AG04450 (cell line): ENCODE measurements at regions not wholly inside any gene's neighbourhood (a gene's known extent, or its start where the extent isn't known, plus 50 kb on each side); places are given as distances from the start of the nearest gene placed in this dataset.

Source experiments
- CTCF ChIA-PET: fragments of 300-600, 350-600 bp; formaldehyde crosslinking; extraction: SDS; loops from one replicate; lab custom pipeline; 2022; ENCODE audit warnings: antibody characterized with exemption, inconsistent platforms; lab: Charles Lee
- POLR2A ChIA-PET: fragments of 350-600 bp; formaldehyde crosslinking; extraction: SDS; loops from one replicate; lab custom pipeline; 2021; ENCODE audit warnings: antibody characterized with exemption, inconsistent platforms; lab: Yijun Ruan, JAX
- DNase-seq: peaks from one replicate; pipeline ENCODE4 v3.0.0-alpha.2; 2011; ENCODE audit warnings: low read depth, low spot score
- H3K27ac ChIP-seq: one replicate; pipeline ENCODE4 v1.5.1; 2012; ENCODE audit warnings: low read depth, low read length, control low read depth
- H3K27me3 ChIP-seq: one replicate; pipeline ENCODE4 v1.6.0; 2012; ENCODE audit warnings: low read length; ENCODE audit not compliant: control insufficient read depth, insufficient read depth
- H3K4me3 ChIP-seq: 2 replicates; pipeline ENCODE4 v1.5.1; 2011; ENCODE audit warnings: mild to moderate bottlenecking, low read depth, low read length, control low read depth
- H3K9me3 ChIP-seq: 2 replicates; pipeline ENCODE4 v1.5.1; 2012; ENCODE audit warnings: low read length; ENCODE audit not compliant: control insufficient read depth, insufficient read depth
- TF ChIP-seq, protein P1 (sequence below): IDR thresholded peaks from 2 replicates; pipeline ENCODE4 v1.5.1; 2011; ENCODE audit warnings: low read depth, low read length, control low read depth, inconsistent platforms

DNA sequence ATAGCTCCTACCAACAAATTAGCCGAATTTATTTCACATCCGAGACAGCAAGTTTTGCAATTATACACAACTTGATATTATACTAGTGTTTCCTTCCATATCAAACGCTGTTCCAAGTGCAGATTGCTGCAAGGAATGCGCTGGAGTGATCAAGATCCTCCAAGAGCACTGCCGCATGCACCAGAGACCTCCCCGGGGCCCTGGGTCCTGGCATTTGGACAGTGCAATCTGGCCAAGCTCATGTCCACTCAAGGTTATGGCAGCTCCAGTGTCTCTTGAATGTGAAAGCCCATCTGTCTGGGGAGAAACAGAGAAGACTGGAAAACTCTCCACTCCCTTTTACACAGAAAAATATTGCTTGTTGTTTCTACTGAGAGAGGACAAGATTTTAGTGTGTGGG lies 111.9 kb downstream of the HSPH1 start:
- no peaks in the 10 kb centered on the region for H3K9me3 ChIP-seq
- ChIA-PET CTCF (interaction anchor here (0.7 to 2.6 kb wide), 4 partner anchors 16 to 917 kb away, joined by 3 to 6 read pairs (median 5); no protein-coding TSS in a partner anchor), POLR2A (no interaction called here)
- H3K4me3 ChIP-seq: no peak overlapping the region
- no peak overlapping the region for H3K27ac ChIP-seq
- TF ChIP-seq, protein P1, sequence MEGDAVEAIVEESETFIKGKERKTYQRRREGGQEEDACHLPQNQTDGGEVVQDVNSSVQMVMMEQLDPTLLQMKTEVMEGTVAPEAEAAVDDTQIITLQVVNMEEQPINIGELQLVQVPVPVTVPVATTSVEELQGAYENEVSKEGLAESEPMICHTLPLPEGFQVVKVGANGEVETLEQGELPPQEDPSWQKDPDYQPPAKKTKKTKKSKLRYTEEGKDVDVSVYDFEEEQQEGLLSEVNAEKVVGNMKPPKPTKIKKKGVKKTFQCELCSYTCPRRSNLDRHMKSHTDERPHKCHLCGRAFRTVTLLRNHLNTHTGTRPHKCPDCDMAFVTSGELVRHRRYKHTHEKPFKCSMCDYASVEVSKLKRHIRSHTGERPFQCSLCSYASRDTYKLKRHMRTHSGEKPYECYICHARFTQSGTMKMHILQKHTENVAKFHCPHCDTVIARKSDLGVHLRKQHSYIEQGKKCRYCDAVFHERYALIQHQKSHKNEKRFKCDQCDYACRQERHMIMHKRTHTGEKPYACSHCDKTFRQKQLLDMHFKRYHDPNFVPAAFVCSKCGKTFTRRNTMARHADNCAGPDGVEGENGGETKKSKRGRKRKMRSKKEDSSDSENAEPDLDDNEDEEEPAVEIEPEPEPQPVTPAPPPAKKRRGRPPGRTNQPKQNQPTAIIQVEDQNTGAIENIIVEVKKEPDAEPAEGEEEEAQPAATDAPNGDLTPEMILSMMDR: no peak
- DNase-seq: no peak
- H3K27me3 ChIP-seq: no peaks in the 10 kb centered on the region

DNA sequence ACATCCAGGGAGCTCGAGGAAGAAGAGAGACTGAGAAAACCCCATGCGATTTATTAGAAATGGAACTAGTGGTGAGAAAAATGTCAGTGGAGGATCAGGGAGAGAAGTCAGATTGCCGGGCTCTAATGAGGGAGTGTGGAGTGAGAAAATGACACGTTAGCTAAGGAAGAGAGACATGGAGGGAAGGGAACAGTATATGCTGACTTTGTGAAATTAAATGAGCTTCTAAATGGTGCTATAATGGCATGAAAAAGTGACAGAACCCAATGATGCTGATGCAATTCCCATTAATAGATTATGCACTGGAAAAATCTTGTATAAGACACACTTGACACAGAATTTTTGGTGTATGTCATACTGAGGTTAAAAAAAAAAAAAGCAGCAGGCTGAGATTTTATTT lies 112.6 kb downstream of the HSPH1 start:
- TF ChIP-seq, protein P1: no peak
- Histone ChIP-seq H3K4me3 (no peak overlapping the region), H3K27me3 (no peaks in the 10 kb centered on the region), H3K9me3 (no peaks in the 10 kb centered on the region), H3K27ac (no peak overlapping the region)
- no peak for DNase-seq
- ChIA-PET CTCF (interaction anchor here (0.6 to 2.6 kb wide), 3 partner anchors 104 to 145 kb away, joined by 3 to 6 read pairs (median 6); no protein-coding TSS in a partner anchor), POLR2A (interaction anchor here (0.7 to 1.3 kb wide), 2 partner anchors 113 to 431 kb away, joined by 3 to 6 read pairs; partner anchors contain the start of gene USPL1)

DNA sequence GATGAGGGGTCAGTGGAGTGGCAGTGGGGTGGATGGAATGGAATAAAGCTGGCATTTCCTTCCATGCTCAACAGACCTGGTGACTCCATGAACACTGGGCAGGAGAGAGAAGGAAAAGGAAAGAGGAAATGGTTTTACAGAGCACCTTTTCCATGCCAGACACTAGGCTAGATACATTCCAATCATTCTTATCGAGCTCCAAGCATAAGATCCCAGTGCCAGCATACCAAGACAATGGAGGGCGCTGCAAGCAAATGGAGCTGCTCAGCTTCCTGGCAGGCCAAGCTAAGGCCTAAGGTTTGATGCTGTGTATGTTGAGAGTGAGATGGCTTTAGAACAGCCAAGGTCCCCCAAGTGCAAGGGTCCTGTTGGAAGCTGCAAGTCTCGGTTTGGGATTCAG lies 113.2 kb downstream of the HSPH1 start:
- Histone ChIP-seq H3K27ac (no peak overlapping the region), H3K9me3 (no peaks in the 10 kb centered on the region), H3K4me3 (no peak overlapping the region), H3K27me3 (no peaks in the 10 kb centered on the region)
- TF ChIP-seq, protein P1: no peak
- POLR2A ChIA-PET: interaction anchor here (0.7 to 1.3 kb wide), 2 partner anchors 114 to 431 kb away, joined by 3 to 6 read pairs; partner anchors contain the start of gene USPL1
- DNase-seq: no peak
- CTCF ChIA-PET: interaction anchor here (0.5 to 2.0 kb wide), 5 partner anchors 8 to 916 kb away, joined by 3 to 7 read pairs (median 5); no protein-coding TSS in a partner anchor

DNA sequence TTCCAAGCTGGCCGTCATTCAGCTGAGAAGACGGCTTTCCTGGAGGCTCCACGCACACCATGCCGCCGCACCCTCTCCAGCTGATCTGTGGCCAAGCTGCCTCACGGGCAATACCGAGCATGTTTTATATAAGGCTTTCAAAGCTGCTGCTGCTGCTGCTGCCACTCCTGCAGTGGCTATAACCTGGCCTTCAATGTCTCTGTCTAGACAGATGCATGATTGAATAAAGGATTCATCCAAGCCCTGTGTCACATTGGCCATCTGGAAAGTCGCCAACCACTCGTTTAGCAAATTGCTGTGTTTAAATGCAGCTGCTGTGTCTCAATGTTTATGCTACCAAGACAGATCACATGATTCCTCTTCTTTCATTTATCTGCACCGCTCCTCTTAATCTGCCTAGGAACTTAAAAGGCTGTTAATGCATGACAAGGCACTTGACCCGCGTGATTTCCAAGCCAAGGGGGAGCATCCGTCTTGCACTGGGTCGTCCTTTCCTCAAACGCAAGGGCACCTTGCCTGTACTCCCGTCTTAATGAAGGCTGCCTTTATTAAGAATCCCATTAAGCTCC lies 114.3 kb downstream of the TEX26 start:
- ChIA-PET POLR2A (interaction anchor here (1.1 to 1.4 kb wide), 2 partner anchors 10 to 430 kb away, joined by 3 to 4 read pairs; no protein-coding TSS in a partner anchor), CTCF (interaction anchor here (1.0 to 5.1 kb wide), 5 partner anchors 10 to 915 kb away, joined by 3 to 57 read pairs (median 5); no protein-coding TSS in a partner anchor)
- Histone ChIP-seq H3K4me3 (no peak overlapping the region), H3K27me3 (no peaks in the 10 kb centered on the region), H3K9me3 (no peaks in the 10 kb centered on the region), H3K27ac (peak overlapping the region; percentile 65)
- TF ChIP-seq, protein P1: no peak
- no peak for DNase-seq
